Lower lobe of right lung (tissue), 2 donors: ENCODE measurements at regions not wholly inside any gene's neighbourhood (a gene's known extent, or its start where the extent isn't known, plus 50 kb on each side); places are given as distances from the start of the nearest gene placed in this dataset.

Experiments
- ATAC-seq, 2 donors: fragments of 200-7000 bp; cut with Tn5 transposase; one replicate each; pipeline ENCODE4 v1.9.1; 2020 to 2022; ENCODE audit warnings: mild to moderate bottlenecking in 2 of 2, moderate library complexity in 2 of 2
- DNase-seq: peaks from one replicate; pipeline ENCODE4 v3.0.0-alpha.2; 2020
- H3K27ac ChIP-seq: fragments of 200-600 bp; one replicate; pipeline ENCODE4 v1.8.0; 2022
- H3K27me3 ChIP-seq: fragments of 200-600 bp; one replicate; pipeline ENCODE4 v1.8.0; 2022; ENCODE audit warnings: low read depth
- H3K36me3 ChIP-seq: fragments of 200-600 bp; one replicate; pipeline ENCODE4 v1.8.0; 2022; ENCODE audit warnings: mild to moderate bottlenecking
- H3K4me1 ChIP-seq: fragments of 200-600 bp; one replicate; pipeline ENCODE4 v1.8.0; 2022
- H3K4me3 ChIP-seq: fragments of 200-600 bp; one replicate; pipeline ENCODE4 v1.8.0; 2022; ENCODE audit warnings: mild to moderate bottlenecking
- H3K9me3 ChIP-seq: fragments of 200-600 bp; one replicate; pipeline ENCODE4 v1.8.0; 2022
- intact Hi-C: fragments of 100-400 bp; cut with DNase I; formaldehyde crosslinking; loops from one replicate; pipeline ENCODE4 v1.11.0; 2022
- TF ChIP-seq, protein P1 (sequence below): fragments of 200-600 bp; IDR thresholded peaks from one replicate; pipeline ENCODE4 v1.8.0; 2022; ENCODE audit warnings: antibody characterized with exemption, mild to moderate bottlenecking
- donor health status: DM: no; HTN: yes; CAD: no; lungs with severe emphysema.

DNA sequence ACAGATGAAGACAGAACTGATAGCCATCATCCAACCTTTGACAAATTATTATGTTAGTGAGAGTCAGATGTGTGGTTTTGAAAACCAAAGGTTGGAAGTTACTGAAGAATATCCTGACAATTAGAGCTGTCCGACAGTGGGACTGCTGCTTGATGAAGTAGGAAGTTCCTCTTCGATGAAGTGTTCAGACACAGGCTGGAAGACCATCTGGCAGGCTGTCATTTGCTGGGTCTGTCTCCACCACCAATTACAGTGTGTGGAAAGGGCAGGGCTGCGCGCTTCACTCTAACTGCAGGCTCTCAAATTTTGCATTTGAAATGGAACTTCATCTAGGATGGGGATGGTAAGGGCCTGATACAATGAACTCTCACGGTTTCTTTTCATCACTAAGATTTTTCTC, 313.8 kb downstream of the PIK3C3 start:
- no peak for DNase-seq
- no peak for ATAC-seq
- intact Hi-C loops: no loop called here
- Histone ChIP-seq H3K4me3 (no peak overlapping the region), H3K4me1 (no peaks in the 10 kb centered on the region), H3K27me3 (no peaks in the 10 kb centered on the region), H3K9me3 (no peaks in the 10 kb centered on the region), H3K27ac (no peak overlapping the region), H3K36me3 (no peaks in the 10 kb centered on the region)
- TF ChIP-seq, protein P1, sequence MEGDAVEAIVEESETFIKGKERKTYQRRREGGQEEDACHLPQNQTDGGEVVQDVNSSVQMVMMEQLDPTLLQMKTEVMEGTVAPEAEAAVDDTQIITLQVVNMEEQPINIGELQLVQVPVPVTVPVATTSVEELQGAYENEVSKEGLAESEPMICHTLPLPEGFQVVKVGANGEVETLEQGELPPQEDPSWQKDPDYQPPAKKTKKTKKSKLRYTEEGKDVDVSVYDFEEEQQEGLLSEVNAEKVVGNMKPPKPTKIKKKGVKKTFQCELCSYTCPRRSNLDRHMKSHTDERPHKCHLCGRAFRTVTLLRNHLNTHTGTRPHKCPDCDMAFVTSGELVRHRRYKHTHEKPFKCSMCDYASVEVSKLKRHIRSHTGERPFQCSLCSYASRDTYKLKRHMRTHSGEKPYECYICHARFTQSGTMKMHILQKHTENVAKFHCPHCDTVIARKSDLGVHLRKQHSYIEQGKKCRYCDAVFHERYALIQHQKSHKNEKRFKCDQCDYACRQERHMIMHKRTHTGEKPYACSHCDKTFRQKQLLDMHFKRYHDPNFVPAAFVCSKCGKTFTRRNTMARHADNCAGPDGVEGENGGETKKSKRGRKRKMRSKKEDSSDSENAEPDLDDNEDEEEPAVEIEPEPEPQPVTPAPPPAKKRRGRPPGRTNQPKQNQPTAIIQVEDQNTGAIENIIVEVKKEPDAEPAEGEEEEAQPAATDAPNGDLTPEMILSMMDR: no peak

DNA sequence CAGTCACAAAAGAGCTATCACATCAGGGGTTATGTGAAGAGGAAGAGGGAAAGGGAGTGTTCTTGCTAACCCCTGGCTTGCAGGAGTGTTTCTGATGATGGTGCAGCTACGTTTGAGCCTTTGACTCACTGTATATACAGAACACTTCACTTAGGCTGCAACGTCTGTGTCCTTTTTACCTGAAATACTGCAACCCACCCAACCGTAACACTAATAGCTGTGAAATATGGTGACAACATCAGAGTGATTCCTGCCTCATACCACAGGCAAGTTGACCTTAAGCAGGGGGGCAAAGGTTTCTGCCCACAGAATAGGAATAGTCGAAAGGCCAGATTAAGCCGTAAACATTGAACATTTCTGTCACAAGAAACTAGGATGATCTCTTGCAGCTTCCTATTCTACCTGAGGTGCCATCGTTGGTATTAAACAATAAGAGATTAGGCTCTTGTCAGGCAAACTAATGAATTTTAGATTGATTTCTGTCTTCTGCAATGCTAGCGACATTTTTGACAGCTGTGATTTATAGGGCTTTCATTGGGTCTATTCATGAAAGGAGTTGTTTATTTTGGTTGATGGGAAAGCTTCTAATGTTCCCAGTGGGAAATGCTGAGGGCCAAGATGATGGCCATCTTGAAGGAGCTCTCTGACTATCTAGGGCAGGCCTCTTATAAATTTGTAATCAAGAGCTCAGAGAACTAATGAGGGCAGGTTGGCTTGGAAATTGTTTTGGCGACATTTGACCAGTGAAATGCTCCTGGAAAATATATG, 316.8 kb downstream of the PIK3C3 start:
- DNase-seq: no peak
- H3K27me3 ChIP-seq: no peaks in the 10 kb centered on the region
- no peak overlapping the region for H3K4me3 ChIP-seq
- TF ChIP-seq, protein P1: no peak
- no peaks in the 10 kb centered on the region for H3K4me1 ChIP-seq
- intact Hi-C loops: no loop called here
- no peak for ATAC-seq
- H3K27ac ChIP-seq: no peak overlapping the region
- no peaks in the 10 kb centered on the region for H3K36me3 ChIP-seq
- H3K9me3 ChIP-seq: no peaks in the 10 kb centered on the region

DNA sequence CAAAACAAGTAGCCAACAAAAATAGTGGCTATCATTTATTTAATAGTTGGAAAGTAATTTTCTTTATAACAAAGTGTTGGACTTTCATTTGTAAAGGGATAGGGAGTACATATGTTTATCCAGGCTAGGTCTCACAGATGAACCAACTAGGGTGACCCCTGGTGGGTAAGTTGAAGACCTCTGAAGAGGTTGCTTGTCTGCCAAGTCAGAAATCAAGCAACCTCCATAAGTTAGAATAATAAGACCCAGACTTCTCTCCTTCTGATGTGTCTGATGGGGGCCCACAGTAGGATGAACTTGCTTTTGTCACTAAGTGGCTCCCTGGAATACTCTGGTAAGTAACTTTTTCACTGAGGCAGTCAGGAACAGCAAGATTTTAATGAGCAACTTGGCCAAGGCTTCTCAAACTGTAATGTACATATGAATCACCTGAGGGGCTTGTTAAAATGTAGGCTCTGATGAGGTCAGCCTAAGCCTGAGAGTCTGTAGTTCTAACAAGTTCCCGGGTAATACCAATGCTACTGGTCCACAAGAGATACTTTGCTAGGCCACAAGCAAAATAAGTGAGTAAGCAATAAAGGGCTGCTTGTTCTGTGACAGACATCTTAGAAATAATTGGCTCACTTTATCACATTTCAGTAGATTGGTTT, 319.6 kb downstream of the PIK3C3 start:
- Histone ChIP-seq H3K27ac (no peak overlapping the region), H3K4me1 (no peaks in the 10 kb centered on the region), H3K4me3 (no peak overlapping the region), H3K36me3 (no peaks in the 10 kb centered on the region), H3K9me3 (no peaks in the 10 kb centered on the region), H3K27me3 (no peaks in the 10 kb centered on the region)
- no peak for DNase-seq
- intact Hi-C loops: no loop called here
- ATAC-seq: no peak
- TF ChIP-seq, protein P1: no peak

DNA sequence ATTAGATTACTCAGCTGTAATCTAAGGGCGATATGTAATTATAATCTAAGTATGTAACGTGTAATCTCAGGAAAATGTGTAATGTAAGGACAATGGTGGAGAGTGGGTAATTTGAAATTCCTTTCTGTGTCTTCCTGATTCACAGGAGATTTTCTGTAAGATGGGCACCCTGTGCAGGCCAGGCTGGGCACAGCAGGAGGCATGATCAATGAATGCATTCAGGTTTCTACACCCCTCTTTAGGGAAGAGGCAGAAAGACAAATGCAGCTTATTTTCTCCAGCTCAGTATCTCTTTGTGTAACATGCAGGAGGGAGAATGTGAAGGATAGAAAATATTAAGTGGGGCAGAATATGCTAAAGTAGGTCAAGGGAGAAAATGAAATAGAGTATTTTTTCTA, 320.1 kb downstream of the PIK3C3 start:
- TF ChIP-seq, protein P1: no peak
- Histone ChIP-seq H3K36me3 (no peaks in the 10 kb centered on the region), H3K27ac (no peak overlapping the region), H3K9me3 (no peaks in the 10 kb centered on the region), H3K4me3 (no peak overlapping the region), H3K27me3 (no peaks in the 10 kb centered on the region), H3K4me1 (no peaks in the 10 kb centered on the region)
- no peak for ATAC-seq
- intact Hi-C loops: no loop called here
- DNase-seq: no peak

DNA sequence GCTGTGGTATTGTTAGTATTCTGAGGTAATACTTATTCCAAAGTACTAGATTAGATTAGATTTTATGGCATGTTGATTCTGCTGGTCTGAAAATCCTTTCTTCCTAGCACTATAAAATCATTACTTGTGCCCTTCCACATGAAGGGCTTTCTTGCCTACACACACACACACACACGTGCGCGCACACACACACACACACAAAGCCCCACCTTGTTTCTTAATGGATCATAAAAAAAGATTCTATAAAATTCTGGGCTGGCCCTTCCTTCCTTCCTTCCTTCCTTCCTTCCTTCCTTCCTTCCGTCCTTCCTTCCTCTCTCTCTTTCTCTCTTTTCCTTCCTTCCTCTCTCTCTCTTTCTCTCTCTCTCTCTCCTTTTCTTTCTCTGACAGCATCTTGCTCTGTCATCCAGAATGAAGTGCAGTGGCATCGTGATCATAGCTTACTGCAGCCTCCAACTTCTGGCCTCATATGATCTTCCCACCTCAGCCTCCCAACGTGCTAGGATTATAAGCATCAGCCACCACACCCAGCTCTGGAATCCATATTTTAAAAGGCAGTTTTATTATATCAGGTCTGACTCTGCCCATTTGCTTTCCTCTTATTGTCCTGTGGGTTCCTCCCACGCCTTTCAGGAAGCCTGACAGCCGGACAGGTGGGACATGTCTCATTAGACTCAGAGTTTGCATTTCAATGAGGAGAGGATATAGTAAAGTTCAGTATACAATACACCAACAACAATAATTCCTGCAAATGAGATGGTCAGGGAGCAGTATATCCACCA, 321.1 kb downstream of the PIK3C3 start:
- TF ChIP-seq, protein P1: no peak
- no peaks in the 10 kb centered on the region for H3K9me3 ChIP-seq
- DNase-seq (no peak), ATAC-seq (no peak)
- H3K4me3 ChIP-seq: no peak overlapping the region
- H3K4me1 ChIP-seq: no peaks in the 10 kb centered on the region
- no peak overlapping the region for H3K27ac ChIP-seq
- intact Hi-C loops: no loop called here
- no peaks in the 10 kb centered on the region for H3K27me3 ChIP-seq
- H3K36me3 ChIP-seq: no peaks in the 10 kb centered on the region
